WTC11 (cell line): ENCODE measurements at regions not wholly inside any gene's neighbourhood (a gene's known extent, or its start where the extent isn't known, plus 50 kb on each side); places are given as distances from the start of the nearest gene placed in this dataset.

ENCODE experiments used
- ATAC-seq: fragments of 200-7000 bp; cut with Tn5 transposase; 2 replicates; pipeline ENCODE4 v1.10.0; 2021; ENCODE audit warnings: mild to moderate bottlenecking, moderate library complexity
- CTCF ChIA-PET: fragments of 300-600 bp; sonication (Branson Sonifier 250); formaldehyde crosslinking; loops from one replicate; lab custom pipeline; 2021; ENCODE audit warnings: antibody characterized with exemption; lab: Charles Lee
- POLR2A ChIA-PET: fragments of 350-600 bp; sonication (Branson Sonifier 250); formaldehyde crosslinking; loops from one replicate; lab custom pipeline; 2021; ENCODE audit warnings: antibody characterized with exemption; lab: Charles Lee
- DNase-seq: peaks from one replicate; pipeline ENCODE4 v3.0.0; 2021; ENCODE audit warnings: low spot score
- H3K27ac Mint-ChIP-seq: 2 replicates; pipeline ENCODE4 v1.8.0; 2021; ENCODE audit warnings: mixed read lengths
- H3K27me3 Mint-ChIP-seq: 2 replicates; pipeline ENCODE4 v1.8.0; 2021; ENCODE audit warnings: low read depth, mild to moderate bottlenecking, moderate library complexity, mixed read lengths
- H3K36me3 Mint-ChIP-seq: 2 replicates; pipeline ENCODE4 v1.8.0; 2021; ENCODE audit warnings: mixed read lengths
- H3K4me1 Mint-ChIP-seq: 2 replicates; pipeline ENCODE4 v1.8.0; 2022; ENCODE audit warnings: mixed read lengths
- H3K4me3 Mint-ChIP-seq: 2 replicates; pipeline ENCODE4 v1.8.0; 2021; ENCODE audit warnings: mild to moderate bottlenecking, moderate library complexity, mixed read lengths
- H3K9me3 Mint-ChIP-seq: 2 replicates; pipeline ENCODE4 v1.8.0; 2021; ENCODE audit warnings: mixed read lengths
- CBFB ChIP-seq: sonication (generic); formaldehyde crosslinking; IDR thresholded peaks from 2 replicates; pipeline ENCODE4 v1.8.1; 2022; ENCODE audit warnings: mild to moderate bottlenecking, low read depth, missing genetic modification reagents
- GRHL2 ChIP-seq: fragments of 250-450 bp; sonication (Bioruptor Pico); IDR thresholded peaks from 2 replicates; pipeline ENCODE4 v1.8.0; 2022; ENCODE audit warnings: mild to moderate bottlenecking, moderate library complexity; ENCODE audit not compliant: insufficient replicate concordance, severe bottlenecking
- JAZF1 ChIP-seq: fragments of 250-450 bp; sonication (Bioruptor Pico); IDR thresholded peaks from 2 replicates; pipeline ENCODE4 v1.9.0; 2021; ENCODE audit warnings: moderate library complexity, mild to moderate bottlenecking, inconsistent platforms
- JUN ChIP-seq: sonication (generic); formaldehyde crosslinking; IDR thresholded peaks from 2 replicates; pipeline ENCODE4 v1.8.0; 2023; ENCODE audit warnings: mild to moderate bottlenecking, missing genetic modification reagents
- NFE2L1 ChIP-seq: sonication (generic); formaldehyde crosslinking; IDR thresholded peaks from 2 replicates; pipeline ENCODE4 v1.8.1; 2023; ENCODE audit warnings: missing genetic modification reagents
- NFYB ChIP-seq: sonication (generic); formaldehyde crosslinking; conservative IDR thresholded peaks from 2 replicates; pipeline ENCODE4 v1.8.0; 2022; ENCODE audit warnings: low read depth, missing genetic modification reagents
- NR2C2 ChIP-seq: sonication (generic); formaldehyde crosslinking; IDR thresholded peaks from 2 replicates; pipeline ENCODE4 v1.8.0; 2022; ENCODE audit warnings: mild to moderate bottlenecking, missing genetic modification reagents
- SOX15 ChIP-seq: fragments of 250-450 bp; sonication (Bioruptor Pico); IDR thresholded peaks from 2 replicates; pipeline ENCODE4 v1.9.0; 2021; ENCODE audit warnings: mild to moderate bottlenecking
- TP53 ChIP-seq: sonication (generic); formaldehyde crosslinking; IDR thresholded peaks from 2 replicates; pipeline ENCODE4 v1.8.1; 2023; ENCODE audit warnings: mild to moderate bottlenecking, missing genetic modification reagents
- ZNF138 ChIP-seq: sonication (generic); formaldehyde crosslinking; conservative IDR thresholded peaks from 2 replicates; pipeline ENCODE4 v1.8.1; 2022; ENCODE audit warnings: mild to moderate bottlenecking, moderate library complexity, missing genetic modification reagents
- TF ChIP-seq, protein P1 (sequence below): fragments of 200-600 bp; IDR thresholded peaks from 2 replicates; pipeline ENCODE4 v1.8.0; 2022; ENCODE audit warnings: antibody characterized with exemption
- TF ChIP-seq, protein P2 (sequence below): fragments of 250-450 bp; sonication (Bioruptor Pico); IDR thresholded peaks from 2 replicates; pipeline ENCODE4 v1.9.0; 2021; ENCODE audit warnings: moderate library complexity, mild to moderate bottlenecking, inconsistent platforms, borderline replicate concordance
- TF ChIP-seq, protein P3 (sequence below): sonication (generic); formaldehyde crosslinking; IDR thresholded peaks from 2 replicates; pipeline ENCODE4 v1.8.1; 2023; ENCODE audit warnings: mild to moderate bottlenecking, missing genetic modification reagents, moderate library complexity
- TF ChIP-seq, protein P4 (sequence below): sonication (generic); formaldehyde crosslinking; IDR thresholded peaks from 2 replicates; pipeline ENCODE4 v1.8.0; 2022; ENCODE audit warnings: mild to moderate bottlenecking, missing genetic modification reagents

DNA sequence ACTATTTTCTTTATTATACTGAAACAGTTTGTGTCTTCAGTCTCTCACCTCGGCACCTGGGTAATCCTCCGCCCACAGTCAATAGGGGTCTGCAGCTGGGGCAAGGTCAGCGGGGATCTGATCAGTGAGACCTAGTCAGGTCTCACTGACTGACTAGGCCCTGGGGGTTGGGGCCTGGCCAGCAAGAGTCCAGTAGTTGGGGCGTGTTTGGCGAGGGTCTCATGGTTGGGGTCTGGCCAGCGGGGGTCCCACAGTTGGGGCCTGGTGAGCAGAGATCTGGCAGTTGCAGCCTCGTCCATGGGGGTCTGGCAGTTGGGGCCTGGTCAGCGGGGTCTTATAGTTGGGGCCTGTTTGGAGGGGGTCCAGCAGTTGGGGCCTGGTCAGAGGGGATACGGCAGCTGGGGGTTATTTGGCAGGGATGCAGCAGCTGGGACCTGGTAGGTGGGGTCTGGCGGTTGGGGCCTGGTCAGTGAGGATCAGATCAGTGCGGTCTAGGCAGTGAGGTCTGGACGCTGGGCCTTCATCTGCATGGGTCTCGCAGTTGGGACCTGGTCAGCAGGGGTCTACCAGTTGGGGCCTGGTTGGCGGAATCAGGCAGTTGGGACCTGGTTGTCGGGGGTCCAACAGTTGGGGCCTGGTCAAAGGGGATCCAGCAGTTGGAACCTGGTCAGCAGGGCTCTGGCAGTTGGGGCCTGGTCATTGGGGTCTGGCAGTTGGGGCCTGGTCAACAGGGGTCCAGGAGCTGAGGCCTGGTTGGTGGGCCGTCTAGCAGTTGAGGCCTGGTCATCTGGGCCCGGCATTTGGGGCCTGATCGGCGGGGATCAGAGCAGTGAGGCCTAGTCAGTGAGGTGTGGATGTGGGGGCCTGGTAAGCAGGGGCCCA, 61.1 kb upstream of the TPM4 start:
- CTCF ChIA-PET, result no interaction called here
- TF ChIP-seq, protein P1, sequence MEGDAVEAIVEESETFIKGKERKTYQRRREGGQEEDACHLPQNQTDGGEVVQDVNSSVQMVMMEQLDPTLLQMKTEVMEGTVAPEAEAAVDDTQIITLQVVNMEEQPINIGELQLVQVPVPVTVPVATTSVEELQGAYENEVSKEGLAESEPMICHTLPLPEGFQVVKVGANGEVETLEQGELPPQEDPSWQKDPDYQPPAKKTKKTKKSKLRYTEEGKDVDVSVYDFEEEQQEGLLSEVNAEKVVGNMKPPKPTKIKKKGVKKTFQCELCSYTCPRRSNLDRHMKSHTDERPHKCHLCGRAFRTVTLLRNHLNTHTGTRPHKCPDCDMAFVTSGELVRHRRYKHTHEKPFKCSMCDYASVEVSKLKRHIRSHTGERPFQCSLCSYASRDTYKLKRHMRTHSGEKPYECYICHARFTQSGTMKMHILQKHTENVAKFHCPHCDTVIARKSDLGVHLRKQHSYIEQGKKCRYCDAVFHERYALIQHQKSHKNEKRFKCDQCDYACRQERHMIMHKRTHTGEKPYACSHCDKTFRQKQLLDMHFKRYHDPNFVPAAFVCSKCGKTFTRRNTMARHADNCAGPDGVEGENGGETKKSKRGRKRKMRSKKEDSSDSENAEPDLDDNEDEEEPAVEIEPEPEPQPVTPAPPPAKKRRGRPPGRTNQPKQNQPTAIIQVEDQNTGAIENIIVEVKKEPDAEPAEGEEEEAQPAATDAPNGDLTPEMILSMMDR, result no peak
- TF ChIP-seq GRHL2 (CRISPR knock-in tag), result no peak
- no peak for TF ChIP-seq JAZF1
- TF ChIP-seq, protein P2, sequence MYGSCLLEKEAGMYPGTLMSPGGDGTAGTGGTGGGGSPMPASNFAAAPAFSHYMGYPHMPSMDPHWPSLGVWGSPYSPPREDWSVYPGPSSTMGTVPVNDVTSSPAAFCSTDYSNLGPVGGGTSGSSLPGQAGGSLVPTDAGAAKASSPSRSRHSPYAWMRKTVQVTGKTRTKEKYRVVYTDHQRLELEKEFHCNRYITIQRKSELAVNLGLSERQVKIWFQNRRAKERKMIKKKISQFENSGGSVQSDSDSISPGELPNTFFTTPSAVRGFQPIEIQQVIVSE, result no peak
- TF ChIP-seq, protein P3, sequence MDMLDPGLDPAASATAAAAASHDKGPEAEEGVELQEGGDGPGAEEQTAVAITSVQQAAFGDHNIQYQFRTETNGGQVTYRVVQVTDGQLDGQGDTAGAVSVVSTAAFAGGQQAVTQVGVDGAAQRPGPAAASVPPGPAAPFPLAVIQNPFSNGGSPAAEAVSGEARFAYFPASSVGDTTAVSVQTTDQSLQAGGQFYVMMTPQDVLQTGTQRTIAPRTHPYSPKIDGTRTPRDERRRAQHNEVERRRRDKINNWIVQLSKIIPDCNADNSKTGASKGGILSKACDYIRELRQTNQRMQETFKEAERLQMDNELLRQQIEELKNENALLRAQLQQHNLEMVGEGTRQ (CRISPR knock-in tag), result no peak
- TF ChIP-seq, all 79 proteins: peak for 0
- Mint-ChIP-seq H3K27ac (no peak overlapping the region), H3K27me3 (no peaks in the 10 kb centered on the region), H3K9me3 (peaks cover 15% of the 10 kb centered on the region), H3K4me3 (no peak overlapping the region), H3K4me1 (no peaks in the 10 kb centered on the region), H3K36me3 (peaks cover 3% of the 10 kb centered on the region; the same call in 1 of the 2 replicates)
- POLR2A ChIA-PET, result no interaction called here
- ATAC-seq, result no peak
- DNase-seq, result no peak

DNA sequence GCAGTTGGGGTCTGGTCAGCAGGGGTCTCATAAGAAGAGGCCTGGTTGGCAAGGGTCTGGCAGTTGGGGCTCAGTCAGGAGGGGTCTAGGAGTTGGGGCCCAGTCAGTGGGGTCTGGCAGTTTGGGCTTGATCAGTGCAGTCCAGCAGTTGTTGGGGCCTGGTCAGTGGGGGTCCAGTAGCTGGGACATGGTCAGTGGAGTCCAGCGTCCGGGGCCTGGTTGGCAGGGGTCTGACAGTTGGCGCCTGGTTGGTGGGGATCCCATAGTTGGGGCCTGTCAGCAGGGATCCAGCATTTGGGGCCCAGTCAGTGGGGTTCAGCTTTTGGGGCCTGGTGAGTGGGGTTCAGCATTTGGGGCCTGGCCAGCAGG, 60.5 kb upstream of the TPM4 start:
- no peak overlapping the region for H3K27ac Mint-ChIP-seq
- ChIA-PET POLR2A (no interaction called here), CTCF (no interaction called here)
- H3K9me3 Mint-ChIP-seq, result peaks cover 13% of the 10 kb centered on the region
- H3K4me1 Mint-ChIP-seq, result no peaks in the 10 kb centered on the region
- H3K27me3 Mint-ChIP-seq, result no peaks in the 10 kb centered on the region
- H3K36me3 Mint-ChIP-seq, result peaks cover under 1% of the 10 kb centered on the region; the same call in 1 of the 2 replicates
- DNase-seq (no peak), ATAC-seq (no peak)
- TF ChIP-seq, protein P2, result no peak
- TF ChIP-seq, protein P4, sequence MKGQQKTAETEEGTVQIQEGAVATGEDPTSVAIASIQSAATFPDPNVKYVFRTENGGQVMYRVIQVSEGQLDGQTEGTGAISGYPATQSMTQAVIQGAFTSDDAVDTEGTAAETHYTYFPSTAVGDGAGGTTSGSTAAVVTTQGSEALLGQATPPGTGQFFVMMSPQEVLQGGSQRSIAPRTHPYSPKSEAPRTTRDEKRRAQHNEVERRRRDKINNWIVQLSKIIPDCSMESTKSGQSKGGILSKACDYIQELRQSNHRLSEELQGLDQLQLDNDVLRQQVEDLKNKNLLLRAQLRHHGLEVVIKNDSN, result no peak
- TF ChIP-seq SOX15 (CRISPR knock-in tag) (no peak), TP53 (CRISPR knock-in tag) (no peak), NFE2L1 (CRISPR knock-in tag) (no peak)
- no peak overlapping the region for H3K4me3 Mint-ChIP-seq

DNA sequence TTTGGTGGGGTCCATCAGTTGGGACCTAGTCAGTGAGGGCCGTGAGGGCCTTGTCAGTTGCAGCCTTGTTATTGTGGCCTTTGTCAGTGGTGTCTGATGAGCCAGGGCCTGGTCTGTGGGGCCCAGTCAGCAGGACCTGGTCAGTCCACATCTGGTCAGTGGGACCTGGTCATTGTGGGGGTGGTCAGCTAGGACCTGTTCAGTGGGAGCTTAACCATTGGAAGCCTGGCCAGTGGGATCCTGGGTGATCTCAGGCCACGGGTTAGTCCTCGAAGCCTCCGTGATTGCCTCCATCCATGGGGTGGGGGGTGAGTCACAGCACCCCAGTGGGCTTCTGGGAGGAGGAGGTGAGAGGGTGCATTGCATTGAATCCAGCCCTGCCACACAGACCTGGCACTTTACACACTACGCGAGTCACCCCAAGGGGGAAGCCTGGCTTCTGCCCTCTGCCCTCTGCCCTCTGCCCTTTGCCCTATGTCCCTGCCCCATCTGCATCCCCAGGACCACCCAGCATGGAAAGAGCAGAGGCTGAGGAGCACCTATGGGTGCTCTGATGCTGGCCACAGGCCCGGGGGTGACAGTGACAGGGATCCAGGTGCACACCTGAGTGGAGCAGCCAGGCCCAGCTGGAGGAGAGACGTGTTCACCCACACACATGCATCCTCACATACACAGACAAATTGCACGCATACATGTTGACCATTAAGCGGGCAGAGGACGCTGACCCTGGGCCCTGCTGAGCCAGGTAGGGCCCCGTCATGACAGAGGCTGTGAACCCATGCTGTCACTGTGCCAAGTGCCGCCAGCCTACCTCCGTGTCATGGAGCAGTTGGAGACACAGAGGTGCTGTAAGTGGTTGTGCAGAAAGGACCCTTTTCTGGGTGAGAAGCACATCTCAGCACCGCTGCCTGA, 59.8 kb upstream of the TPM4 start:
- ChIA-PET CTCF (no interaction called here), POLR2A (no interaction called here)
- no peaks in the 10 kb centered on the region for H3K27me3 Mint-ChIP-seq
- no peak for DNase-seq
- H3K4me3 Mint-ChIP-seq, result no peak overlapping the region
- no peaks in the 10 kb centered on the region for H3K4me1 Mint-ChIP-seq
- TF ChIP-seq ZNF138 (CRISPR knock-in tag) (no peak), JUN (no peak), NR2C2 (CRISPR knock-in tag) (no peak), NFYB (CRISPR knock-in tag) (no peak), CBFB (CRISPR knock-in tag) (no peak)
- H3K27ac Mint-ChIP-seq, result no peak overlapping the region
- no peak for ATAC-seq
- peaks cover 12% of the 10 kb centered on the region for H3K9me3 Mint-ChIP-seq
- no peaks in the 10 kb centered on the region for H3K36me3 Mint-ChIP-seq
